Right lobe of liver (tissue), 4 donors: ENCODE measurements at regions not wholly inside any gene's neighbourhood (a gene's known extent, or its start where the extent isn't known, plus 50 kb on each side); places are given as distances from the start of the nearest gene placed in this dataset.

Source experiments
- CTCF ChIP-seq, 4 donors: fragments of 200-600 bp in 3 of 4; fragments of 450-650 bp in 1 of 4; IDR thresholded peaks; one replicate each; pipeline versions ENCODE4 v1.5.1 to v1.8.0; 2016 to 2022; ENCODE audit warnings: antibody characterized with exemption in 4 of 4, mild to moderate bottlenecking in 2 of 4
- POLR2A ChIP-seq: fragments of 450-650 bp; IDR thresholded peaks from one replicate; pipeline ENCODE4 v1.6.1; 2017; ENCODE audit warnings: antibody characterized with exemption, mild to moderate bottlenecking
- donor health status: DM: no; HTN: no; CAD: no.
- donor health status: DM: no; HTN: no; CAD: no.
- donor health status: DM: no; HTN: yes; CAD: no.

DNA sequence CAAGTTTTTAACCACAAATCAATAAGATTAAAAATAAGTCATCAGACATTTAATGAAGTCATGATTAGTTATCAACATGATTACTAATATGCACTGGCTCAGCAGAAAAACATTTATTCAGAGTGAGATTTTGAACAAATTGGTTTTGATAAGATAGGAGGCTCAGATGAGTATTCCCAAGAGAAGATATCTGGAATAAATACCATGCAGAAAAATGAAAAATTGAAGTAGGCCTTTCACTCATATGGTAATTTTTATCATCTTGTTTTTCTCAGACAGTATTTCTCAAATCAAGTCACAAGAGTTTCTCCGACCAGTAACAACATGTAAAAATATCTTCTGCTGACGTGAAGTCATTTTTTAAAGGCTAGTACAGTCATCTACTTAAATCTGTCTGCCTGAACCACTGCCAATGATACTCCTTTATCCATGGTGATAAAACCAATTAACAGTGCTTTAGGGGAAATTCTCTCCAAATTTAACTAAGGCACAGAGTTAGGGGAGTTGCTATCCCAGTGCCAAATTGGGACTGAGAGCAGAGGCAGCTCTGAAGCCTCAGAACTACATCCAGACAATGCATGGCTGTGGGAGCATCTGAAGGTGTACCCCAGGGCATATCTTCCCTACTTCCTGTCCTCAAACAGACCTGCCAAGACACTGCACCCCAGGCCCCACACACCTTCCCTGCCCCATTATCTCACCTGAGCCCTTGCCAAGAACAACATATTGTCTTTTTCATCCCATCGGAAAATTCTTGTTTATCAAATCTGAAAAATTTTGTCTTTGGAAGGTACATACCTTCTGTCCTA is 105.5 kb upstream of the TSLP start:
- TF ChIP-seq CTCF (IDR thresholded peaks at IDR 0.05) (no peak), POLR2A (no peak)
